Activated B cell treated with CpG ODN at 0.5 μM for 24 hours (primary cell): ENCODE measurements at regions not wholly inside any gene's neighbourhood (a gene's known extent, or its start where the extent isn't known, plus 50 kb on each side); places are given as distances from the start of the nearest gene placed in this dataset.

Experiments
- ATAC-seq: fragments of 200-7000 bp; cut with Tn5 transposase; one replicate; pipeline ENCODE4 v1.10.0; 2021; ENCODE audit warnings: low read depth, mild to moderate bottlenecking, moderate library complexity
- CTCF ChIA-PET: fragments of 350-600 bp; sonication (Branson Sonifier 250); formaldehyde crosslinking; loops from one replicate; lab custom pipeline; 2021; ENCODE audit warnings: antibody characterized with exemption; lab: Charles Lee
- POLR2A ChIA-PET: fragments of 350-600 bp; sonication (Branson Sonifier 250); formaldehyde crosslinking; loops from one replicate; lab custom pipeline; 2021; ENCODE audit warnings: antibody characterized with exemption; lab: Charles Lee
- DNase-seq: peaks from one replicate; pipeline ENCODE4 v3.0.0; 2022
- H3K27ac Mint-ChIP-seq: one replicate; pipeline ENCODE4 v1.8.0; 2020; ENCODE audit warnings: mixed read lengths
- H3K27me3 Mint-ChIP-seq: one replicate; pipeline ENCODE4 v1.8.0; 2021; ENCODE audit warnings: mixed read lengths
- H3K36me3 Mint-ChIP-seq: one replicate; pipeline ENCODE4 v1.8.0; 2021; ENCODE audit warnings: low read depth, mixed read lengths
- H3K4me1 Mint-ChIP-seq: one replicate; pipeline ENCODE4 v1.8.0; 2021; ENCODE audit warnings: mixed read lengths
- H3K4me3 Mint-ChIP-seq: one replicate; pipeline ENCODE4 v1.8.0; 2020; ENCODE audit warnings: mild to moderate bottlenecking, mixed read lengths
- H3K9me3 Mint-ChIP-seq: one replicate; pipeline ENCODE4 v1.8.0; 2020; ENCODE audit warnings: mixed read lengths
- CTCF ChIP-seq: fragments of 200-600 bp; IDR thresholded peaks from one replicate; pipeline ENCODE4 v1.8.0; 2022; ENCODE audit warnings: antibody characterized with exemption, mild to moderate bottlenecking
- intact Hi-C: fragments of 100-400 bp; cut with micrococcal nuclease; formaldehyde crosslinking; loops from one replicate; pipeline ENCODE4 v1.15.1; 2024

GRCh38 chr9:7394002-7394774 lies 405.4 kb downstream of the DMAC1 start:
- Mint-ChIP-seq H3K27me3 (no peaks in the 10 kb centered on the region), H3K27ac (no peak overlapping the region), H3K4me1 (no peaks in the 10 kb centered on the region), H3K9me3 (no peaks in the 10 kb centered on the region), H3K36me3 (no peaks in the 10 kb centered on the region), H3K4me3 (no peak overlapping the region)
- no peak for DNase-seq
- ChIA-PET CTCF (no interaction called here), POLR2A (no interaction called here)
- TF ChIP-seq CTCF, result no peak
- intact Hi-C loops, result no loop called here
- no peak for ATAC-seq

DNA sequence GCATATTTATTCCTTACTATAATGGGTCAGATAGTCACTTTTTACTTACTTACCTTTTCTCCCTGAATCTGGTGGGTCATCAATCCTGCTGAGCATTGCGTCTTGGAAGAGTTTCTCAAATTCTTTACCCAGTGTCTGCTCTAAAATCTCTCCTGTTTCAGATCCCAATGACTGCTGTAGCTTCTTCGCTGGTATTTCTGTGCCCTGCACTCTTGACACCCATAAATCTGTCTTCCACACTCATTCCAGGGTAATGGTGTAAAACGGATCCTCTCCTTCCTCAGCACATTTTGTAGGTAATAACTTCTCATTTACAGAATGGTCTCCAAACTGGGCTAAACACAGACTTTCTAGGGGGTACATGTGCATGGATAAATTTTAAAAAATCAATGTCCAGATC lies 407.4 kb downstream of the DMAC1 start:
- POLR2A ChIA-PET, result no interaction called here
- H3K27ac Mint-ChIP-seq, result no peak overlapping the region

GRCh38 chr9:7388755-7389154 lies 410.8 kb downstream of the DMAC1 start:
- H3K4me3 Mint-ChIP-seq, result no peak overlapping the region
- ChIA-PET CTCF (no interaction called here), POLR2A (no interaction called here)
- H3K27me3 Mint-ChIP-seq, result no peaks in the 10 kb centered on the region
- H3K36me3 Mint-ChIP-seq, result no peaks in the 10 kb centered on the region
- H3K27ac Mint-ChIP-seq, result no peak overlapping the region
- ATAC-seq, result no peak
- no peaks in the 10 kb centered on the region for H3K9me3 Mint-ChIP-seq
- TF ChIP-seq CTCF, result no peak
- H3K4me1 Mint-ChIP-seq, result no peaks in the 10 kb centered on the region
- no peak for DNase-seq
- intact Hi-C loops, result no loop called here

More for the DNA sequence above, 407.4 kb downstream of the DMAC1 start:
- no peak overlapping the region for H3K4me3 Mint-ChIP-seq
- no peaks in the 10 kb centered on the region for H3K36me3 Mint-ChIP-seq
- CTCF ChIA-PET, result no interaction called here
- DNase-seq (no peak), ATAC-seq (no peak)
- intact Hi-C loops, result no loop called here
- H3K4me1 Mint-ChIP-seq, result no peaks in the 10 kb centered on the region
- H3K9me3 Mint-ChIP-seq, result no peaks in the 10 kb centered on the region
- no peaks in the 10 kb centered on the region for H3K27me3 Mint-ChIP-seq
- no peak for TF ChIP-seq CTCF

GRCh38 chr9:7387840-7388239 lies 411.7 kb downstream of the DMAC1 start:
- TF ChIP-seq CTCF, result no peak
- Mint-ChIP-seq H3K27me3 (no peaks in the 10 kb centered on the region), H3K4me1 (no peaks in the 10 kb centered on the region), H3K9me3 (no peaks in the 10 kb centered on the region), H3K4me3 (no peak overlapping the region), H3K27ac (no peak overlapping the region), H3K36me3 (no peaks in the 10 kb centered on the region)
- no peak for ATAC-seq
- no peak for DNase-seq
- POLR2A ChIA-PET, result no interaction called here
- CTCF ChIA-PET, result no interaction called here
- intact Hi-C loops, result no loop called here

GRCh38 chr9:7382304-7382703 lies 417.3 kb downstream of the DMAC1 start:
- ATAC-seq, result no peak
- no peaks in the 10 kb centered on the region for H3K36me3 Mint-ChIP-seq
- no peaks in the 10 kb centered on the region for H3K4me1 Mint-ChIP-seq
- ChIA-PET POLR2A (no interaction called here), CTCF (no interaction called here)
- H3K27me3 Mint-ChIP-seq, result peaks cover 2% of the 10 kb centered on the region
- intact Hi-C loops, result no loop called here
- H3K9me3 Mint-ChIP-seq, result no peaks in the 10 kb centered on the region
- TF ChIP-seq CTCF, result no peak
- no peak overlapping the region for H3K27ac Mint-ChIP-seq
- no peak for DNase-seq
- H3K4me3 Mint-ChIP-seq, result no peak overlapping the region
